IMR-90 (cell line): ENCODE measurements at regions not wholly inside any gene's neighbourhood (a gene's known extent, or its start where the extent isn't known, plus 50 kb on each side); places are given as distances from the start of the nearest gene placed in this dataset.

Experiments
- ATAC-seq: fragments of 200-7000 bp; cut with Tn5 transposase; 2 replicates; pipeline ENCODE4 v1.9.1; 2020; ENCODE audit warnings: low read depth, mild to moderate bottlenecking, moderate library complexity
- BruUV-seq: library from RNA; stranded (reverse); fragments of 400-500 nt; replicated peaks from 2 replicates; lab custom pipeline; 2021; lab: Mats Ljungman, UMichigan
- CTCF ChIA-PET: fragments of 300-600 bp; formaldehyde crosslinking; extraction: SDS; loops from one replicate; lab custom pipeline; 2021; ENCODE audit warnings: antibody characterized with exemption; lab: Yijun Ruan, JAX
- POLR2A ChIA-PET: fragments of 300-600 bp; sonication (Branson Sonifier 250); formaldehyde crosslinking; loops from one replicate; lab custom pipeline; 2022; ENCODE audit warnings: antibody characterized with exemption; ENCODE audit not compliant: unreplicated experiment; lab: Charles Lee
- DNase-seq: peaks from one replicate; pipeline ENCODE4 v3.0.0; 2013
- H2AFZ ChIP-seq: replicated peaks from 2 replicates; pipeline ENCODE3; 2013; ENCODE audit warnings: low read length, mild to moderate bottlenecking; ENCODE audit not compliant: poor library complexity
- H2AK5ac ChIP-seq: 2 replicates; pipeline ENCODE4 v1.6.1; 2013; ENCODE audit warnings: low read depth, low read length, inconsistent platforms
- H2AK9ac ChIP-seq: replicated peaks from 2 replicates; pipeline ENCODE3; 2013; ENCODE audit warnings: mild to moderate bottlenecking, low read depth, low read length, moderate library complexity; ENCODE audit not compliant: poor library complexity
- H2BK120ac ChIP-seq: 2 replicates; pipeline ENCODE4 v1.6.1; 2013; ENCODE audit warnings: low read depth, low read length, inconsistent platforms
- H2BK15ac ChIP-seq: 3 replicates; pipeline ENCODE4 v1.6.1; 2013; ENCODE audit warnings: low read depth, low read length, inconsistent platforms
- H2BK20ac ChIP-seq: 2 replicates; pipeline ENCODE4 v1.6.1; 2013; ENCODE audit warnings: low read depth, mild to moderate bottlenecking, inconsistent platforms, low read length, moderate library complexity
- H2BK5ac ChIP-seq: 2 replicates; pipeline ENCODE4 v1.6.1; 2013; ENCODE audit warnings: mild to moderate bottlenecking, low read depth, low read length, inconsistent platforms; ENCODE audit not compliant: poor library complexity, severe bottlenecking
- H3K14ac ChIP-seq: replicated peaks from 2 replicates; pipeline ENCODE4 v1.6.1; 2013; ENCODE audit warnings: low read depth, low read length, inconsistent platforms
- H3K18ac ChIP-seq: 2 replicates; pipeline ENCODE4 v1.6.1; 2013; ENCODE audit warnings: low read depth, low read length, control low read depth
- H3K23ac ChIP-seq: 2 replicates; pipeline ENCODE4 v1.6.1; 2013; ENCODE audit warnings: low read depth, low read length, inconsistent platforms
- H3K27ac ChIP-seq: 2 replicates; pipeline ENCODE4 v1.5.1; 2013; ENCODE audit warnings: mild to moderate bottlenecking, control low read depth, low read length; ENCODE audit not compliant: insufficient read depth
- H3K27me3 ChIP-seq: 2 replicates; pipeline ENCODE4 v1.6.1; 2013; ENCODE audit warnings: low read length; ENCODE audit not compliant: control insufficient read depth, insufficient read depth
- H3K36me3 ChIP-seq: 2 replicates; pipeline ENCODE4 v1.6.1; 2013; ENCODE audit warnings: low read length, mixed read lengths; ENCODE audit not compliant: control insufficient read depth, insufficient read depth
- H3K4ac ChIP-seq: 2 replicates; pipeline ENCODE4 v1.6.1; 2013; ENCODE audit warnings: low read depth, low read length, inconsistent platforms
- H3K4me1 ChIP-seq: 2 replicates; pipeline ENCODE4 v1.6.1; 2013; ENCODE audit warnings: low read length, mixed read lengths; ENCODE audit not compliant: control insufficient read depth, insufficient read depth
- H3K4me2 ChIP-seq: 2 replicates; pipeline ENCODE4 v1.6.1; 2013; ENCODE audit warnings: low read depth, mild to moderate bottlenecking, control low read depth, low read length, moderate library complexity
- H3K4me3 ChIP-seq: 2 replicates; pipeline ENCODE4 v1.5.1; 2013; ENCODE audit warnings: low read depth, mild to moderate bottlenecking, control low read depth, low read length, moderate library complexity; ENCODE audit not compliant: insufficient read depth
- H3K56ac ChIP-seq: 2 replicates; pipeline ENCODE4 v1.6.1; 2013; ENCODE audit warnings: low read length, inconsistent platforms; ENCODE audit not compliant: insufficient read depth; ENCODE audit errors: extremely low read depth
- H3K79me1 ChIP-seq, 2 experiments: 2 replicates each; pipeline ENCODE4 v1.6.1; 2013; ENCODE audit warnings: low read length in 2 of 2, inconsistent platforms in 1 of 2, low read depth in 1 of 2
- H3K9ac ChIP-seq: 2 replicates; pipeline ENCODE4 v1.6.1; 2013; ENCODE audit warnings: low read depth, low read length, control low read depth
- H3K9me1 ChIP-seq: 2 replicates; pipeline ENCODE4 v1.6.1; 2013; ENCODE audit warnings: low read length, inconsistent platforms; ENCODE audit not compliant: insufficient read depth
- H3K9me3 ChIP-seq: 2 replicates; pipeline ENCODE4 v1.6.1; 2013; ENCODE audit warnings: low read length; ENCODE audit not compliant: control insufficient read depth, insufficient read depth
- H4K20me1 ChIP-seq: 2 replicates; pipeline ENCODE4 v1.6.1; 2013; ENCODE audit warnings: low read length, inconsistent platforms; ENCODE audit not compliant: insufficient read depth
- H4K5ac ChIP-seq: 2 replicates; pipeline ENCODE4 v1.6.1; 2013; ENCODE audit warnings: mild to moderate bottlenecking, low read depth, low read length, control low read depth
- H4K8ac ChIP-seq, 2 experiments: 2 replicates each; pipeline ENCODE4 v1.6.1; 2013; ENCODE audit warnings: low read depth in 2 of 2, low read length in 2 of 2, control low read depth in 1 of 2, inconsistent platforms in 1 of 2
- H4K91ac ChIP-seq: 2 replicates; pipeline ENCODE4 v1.6.1; 2013; ENCODE audit warnings: low read depth, low read length, inconsistent platforms; ENCODE audit not compliant: insufficient read depth
- BHLHE40 ChIP-seq: fragments of 150-350 bp; IDR thresholded peaks from 2 replicates; pipeline ENCODE4 v1.6.1; 2016; ENCODE audit warnings: mild to moderate bottlenecking, low read depth, low read length
- CEBPB ChIP-seq: IDR thresholded peaks from 2 replicates; pipeline ENCODE4 v1.6.1; 2012; ENCODE audit warnings: low read depth, low read length, improper control_type of control experiment
- CHD1 ChIP-seq: IDR thresholded peaks from 2 replicates; pipeline ENCODE4 v1.6.1; 2012; ENCODE audit warnings: low read depth, low read length, improper control_type of control experiment
- FOS ChIP-seq: fragments of 150-350 bp; IDR thresholded peaks from 2 replicates; pipeline ENCODE4 v1.6.1; 2016; ENCODE audit warnings: low read depth, low read length
- MAFK ChIP-seq: IDR thresholded peaks from 2 replicates; pipeline ENCODE4 v1.6.1; 2012; ENCODE audit warnings: low read depth, low read length, improper control_type of control experiment
- MAZ ChIP-seq: IDR thresholded peaks from 2 replicates; pipeline ENCODE4 v1.6.1; 2012; ENCODE audit warnings: low read depth, mild to moderate bottlenecking, low read length, improper control_type of control experiment, moderate library complexity, borderline replicate concordance
- MXI1 ChIP-seq: IDR thresholded peaks from 2 replicates; pipeline ENCODE4 v1.6.1; 2012; ENCODE audit warnings: low read depth, mild to moderate bottlenecking, low read length, moderate library complexity, borderline replicate concordance
- NFE2L2 ChIP-seq: fragments of 150-350 bp; IDR thresholded peaks from 2 replicates; pipeline ENCODE4 v1.6.1; 2016; ENCODE audit warnings: low read depth, mild to moderate bottlenecking, low read length
- POLR2A ChIP-seq: IDR thresholded peaks from 2 replicates; pipeline ENCODE4 v1.6.1; 2012; ENCODE audit warnings: mild to moderate bottlenecking, low read depth, low read length
- RAD21 ChIP-seq: IDR thresholded peaks from 2 replicates; pipeline ENCODE4 v1.6.1; 2012; ENCODE audit warnings: low read length, improper control_type of control experiment
- RFX5 ChIP-seq: IDR thresholded peaks from 2 replicates; pipeline ENCODE4 v1.8.0; 2012; ENCODE audit warnings: low read depth, mild to moderate bottlenecking, low read length, moderate library complexity
- SMC3 ChIP-seq: fragments of 150-350 bp; IDR thresholded peaks from 2 replicates; pipeline ENCODE4 v1.6.1; 2016; ENCODE audit warnings: low read depth, mild to moderate bottlenecking, antibody characterized with exemption, low read length, moderate library complexity
- WGBS, 2 experiments: methylation state at CpG; one replicate each; pipeline versions ENCODE4 v1.1.5 to v1.1.7; 2013; ENCODE audit warnings: missing lambda C conversion rate in 2 of 2; ENCODE audit not compliant: insufficient read length in 1 of 2; ENCODE audit errors: extremely low coverage in 2 of 2; 5-methylcytosine and 5-hydroxymethylcytosine counted together
- dilution Hi-C: fragments of 300-500 bp; cut with HindIII; formaldehyde crosslinking; loops from one replicate; pipeline ENCODE4 v1.14.3; 2018; ENCODE audit warnings: low sequenced_read_pairs; ENCODE audit not compliant: unreplicated experiment
- in situ Hi-C: fragments of 300-500 bp; cut with MboI; formaldehyde crosslinking; loops from 3 replicates; pipeline ENCODE4 v1.14.3; 2019; ENCODE audit warnings: low sequenced_read_pairs, inconsistent platforms, mixed read lengths
- intact Hi-C: fragments of 100-400 bp; cut with micrococcal nuclease; formaldehyde crosslinking; loops from 2 replicates; pipeline ENCODE4 v1.10.0; 2022
- TF ChIP-seq, protein P1 (sequence below): conservative IDR thresholded peaks from 2 replicates; pipeline ENCODE4 v1.5.1; 2012; ENCODE audit warnings: mild to moderate bottlenecking, low read depth, low read length, improper control_type of control experiment
- TF ChIP-seq, protein P2 (sequence below): fragments of 150-350 bp; IDR thresholded peaks from 2 replicates; pipeline ENCODE4 v1.6.1; 2016; ENCODE audit warnings: low read depth, mild to moderate bottlenecking, low read length, moderate library complexity, borderline replicate concordance

DNA sequence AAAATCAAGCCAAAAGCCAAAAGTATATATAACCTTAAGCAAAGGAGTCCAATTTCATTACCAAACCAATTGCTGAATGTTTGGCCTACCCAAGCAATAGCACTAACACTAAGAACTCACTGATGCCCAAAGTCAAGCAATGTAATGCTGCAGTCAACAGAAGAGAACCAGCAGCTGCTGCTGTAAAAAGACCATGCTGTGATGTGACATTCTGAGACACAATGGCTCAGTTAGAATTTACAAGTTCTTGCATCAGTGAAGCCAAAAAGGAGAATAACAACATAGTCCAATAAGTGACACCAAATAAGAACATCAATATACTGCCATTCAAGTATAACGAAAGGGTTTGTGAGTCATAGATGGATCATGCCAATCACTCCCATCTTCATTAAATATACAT, 514.0 kb upstream of the DIAPH2 start:
- ATAC-seq: no peak
- Histone ChIP-seq H3K4me1 (no peaks in the 10 kb centered on the region), H3K56ac (no peak overlapping the region), H2BK5ac (no peak overlapping the region), H2BK15ac (no peak overlapping the region), H3K27ac (no peak overlapping the region), H3K27me3 (no peaks in the 10 kb centered on the region), H2AK9ac (no peak overlapping the region), H3K4me3 (no peak overlapping the region), H3K9ac (no peak overlapping the region), H2AFZ (no peak overlapping the region), H4K8ac (no peak overlapping the region), H3K4ac (no peak overlapping the region), H3K23ac (no peak overlapping the region), H3K9me3 (no peaks in the 10 kb centered on the region), H2BK120ac (no peak overlapping the region), H3K18ac (no peak overlapping the region), H3K4me2 (no peak overlapping the region), H3K14ac (no peak overlapping the region), H2AK5ac (no peak overlapping the region), H4K5ac (no peak overlapping the region), H3K36me3 (no peaks in the 10 kb centered on the region), H4K91ac (no peak overlapping the region), H4K20me1 (no peaks in the 10 kb centered on the region), H2BK20ac (no peak overlapping the region), H3K9me1 (no peaks in the 10 kb centered on the region), H3K79me1 (no peaks in the 10 kb centered on the region)
- no TSS peak for BruUV-seq
- ChIA-PET POLR2A (no interaction called here), CTCF (no interaction called here)
- dilution Hi-C loops (no loop called here), in situ Hi-C loops (no loop called here), intact Hi-C loops (no loop called here)
- no CpG with 5 or more reads among the region's 1 CpG for WGBS, 2 experiments
- DNase-seq: no peak
- TF ChIP-seq MAZ (no peak), BHLHE40 (no peak), FOS (no peak), SMC3 (no peak), RFX5 (no peak), CHD1 (no peak), POLR2A (no peak), NFE2L2 (no peak), MXI1 (no peak), RAD21 (no peak), CEBPB (no peak), MAFK (no peak)
- TF ChIP-seq, protein P1, sequence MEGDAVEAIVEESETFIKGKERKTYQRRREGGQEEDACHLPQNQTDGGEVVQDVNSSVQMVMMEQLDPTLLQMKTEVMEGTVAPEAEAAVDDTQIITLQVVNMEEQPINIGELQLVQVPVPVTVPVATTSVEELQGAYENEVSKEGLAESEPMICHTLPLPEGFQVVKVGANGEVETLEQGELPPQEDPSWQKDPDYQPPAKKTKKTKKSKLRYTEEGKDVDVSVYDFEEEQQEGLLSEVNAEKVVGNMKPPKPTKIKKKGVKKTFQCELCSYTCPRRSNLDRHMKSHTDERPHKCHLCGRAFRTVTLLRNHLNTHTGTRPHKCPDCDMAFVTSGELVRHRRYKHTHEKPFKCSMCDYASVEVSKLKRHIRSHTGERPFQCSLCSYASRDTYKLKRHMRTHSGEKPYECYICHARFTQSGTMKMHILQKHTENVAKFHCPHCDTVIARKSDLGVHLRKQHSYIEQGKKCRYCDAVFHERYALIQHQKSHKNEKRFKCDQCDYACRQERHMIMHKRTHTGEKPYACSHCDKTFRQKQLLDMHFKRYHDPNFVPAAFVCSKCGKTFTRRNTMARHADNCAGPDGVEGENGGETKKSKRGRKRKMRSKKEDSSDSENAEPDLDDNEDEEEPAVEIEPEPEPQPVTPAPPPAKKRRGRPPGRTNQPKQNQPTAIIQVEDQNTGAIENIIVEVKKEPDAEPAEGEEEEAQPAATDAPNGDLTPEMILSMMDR: no peak
- TF ChIP-seq, protein P2, sequence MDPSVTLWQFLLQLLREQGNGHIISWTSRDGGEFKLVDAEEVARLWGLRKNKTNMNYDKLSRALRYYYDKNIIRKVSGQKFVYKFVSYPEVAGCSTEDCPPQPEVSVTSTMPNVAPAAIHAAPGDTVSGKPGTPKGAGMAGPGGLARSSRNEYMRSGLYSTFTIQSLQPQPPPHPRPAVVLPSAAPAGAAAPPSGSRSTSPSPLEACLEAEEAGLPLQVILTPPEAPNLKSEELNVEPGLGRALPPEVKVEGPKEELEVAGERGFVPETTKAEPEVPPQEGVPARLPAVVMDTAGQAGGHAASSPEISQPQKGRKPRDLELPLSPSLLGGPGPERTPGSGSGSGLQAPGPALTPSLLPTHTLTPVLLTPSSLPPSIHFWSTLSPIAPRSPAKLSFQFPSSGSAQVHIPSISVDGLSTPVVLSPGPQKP: no peak
